ENCODE measurements at regions not wholly inside any gene's neighbourhood (a gene's known extent, or its start where the extent isn't known, plus 50 kb on each side); places are given as distances from the start of the nearest gene placed in this dataset.

DNA sequence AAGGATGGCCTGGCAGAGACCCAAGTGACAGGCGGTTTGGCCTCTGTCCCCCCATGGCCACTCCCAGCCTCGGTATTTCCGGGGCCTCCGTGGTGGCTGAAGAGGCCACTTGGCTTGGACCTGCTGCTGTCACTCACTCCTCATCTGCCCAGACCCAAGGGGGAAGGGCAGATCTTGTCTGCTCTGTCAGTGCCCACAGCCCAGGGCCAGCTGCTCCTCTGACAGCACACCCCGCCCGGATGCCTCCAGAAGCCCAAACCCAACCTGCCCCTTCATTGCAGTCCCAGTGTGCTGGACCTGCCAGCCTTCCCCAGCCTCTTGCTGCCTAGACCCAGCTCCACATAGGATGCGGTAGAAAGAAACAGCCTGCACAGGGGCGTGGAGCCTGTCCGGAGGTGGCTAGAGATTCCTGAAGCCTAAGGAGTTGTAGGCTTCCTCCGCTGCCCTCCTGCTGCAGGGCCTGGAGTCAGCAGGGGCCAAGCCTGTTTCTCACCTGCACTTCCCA, 52.0 kb downstream of the MAGEF1 start:
- DNase-seq, result no peak

- no peak for DNase-seq
Observed at GRCh38 chr3:184658223-184658928, 53.5 kb downstream of the MAGEF1 start.

DNA sequence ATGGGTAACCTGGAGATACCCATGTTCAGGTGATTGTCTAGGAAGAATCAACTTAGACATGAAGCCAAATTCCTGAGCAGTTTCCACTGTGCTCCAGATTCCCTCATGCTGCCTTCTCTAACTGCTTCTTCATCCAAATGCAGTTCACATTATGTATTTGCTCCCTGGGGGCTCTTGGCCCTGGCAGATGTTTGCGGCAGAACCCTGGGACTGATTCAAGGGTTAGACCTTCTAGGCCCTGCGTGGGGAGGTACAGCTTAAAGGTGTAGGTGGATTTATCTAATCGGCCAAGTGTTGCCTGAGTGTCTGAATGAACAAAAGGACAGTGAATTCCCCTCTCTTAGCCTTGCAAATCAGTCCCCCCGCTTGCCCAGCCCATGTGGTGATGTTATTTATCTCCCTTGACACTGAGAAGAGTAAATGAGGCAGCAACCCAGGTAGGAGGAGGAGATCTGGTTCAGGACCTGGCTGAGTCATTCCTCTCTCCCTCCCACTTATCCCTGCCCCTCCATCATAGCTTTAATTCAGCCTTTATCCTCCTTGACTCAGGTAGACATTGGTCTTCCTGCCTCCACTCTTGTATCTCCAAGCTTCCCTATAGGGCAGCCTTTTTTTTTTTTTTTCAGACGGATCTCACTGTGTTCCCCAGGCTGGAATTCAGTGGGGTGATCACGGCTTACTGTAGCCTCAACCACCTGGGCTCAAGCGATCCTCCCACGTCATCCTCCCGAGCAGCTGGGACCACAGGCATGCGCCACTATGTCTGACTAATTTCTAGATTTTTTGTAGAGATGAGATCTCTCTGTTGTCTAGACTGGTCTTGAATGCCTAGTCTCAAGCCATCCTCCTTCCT, 54.8 kb downstream of the MAGEF1 start:
- no peak for DNase-seq

DNA sequence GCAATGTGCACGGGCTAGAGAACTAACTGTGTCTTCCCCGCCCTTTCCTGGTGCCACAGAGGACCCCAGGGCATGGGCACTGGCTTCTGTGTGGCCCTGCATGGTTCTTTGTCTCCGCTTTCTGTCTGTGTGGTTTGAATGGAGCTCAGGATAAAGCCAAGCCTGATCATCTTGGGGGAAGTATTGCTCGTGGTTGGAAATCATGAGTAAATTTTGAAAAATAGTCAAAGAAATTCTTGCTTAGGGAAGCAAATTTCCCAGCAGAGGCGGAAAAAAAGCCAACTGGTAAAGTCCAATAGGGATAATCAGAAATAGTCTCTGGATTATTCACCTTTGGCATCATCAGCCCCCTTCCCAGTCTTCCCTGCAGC, 55.4 kb downstream of the MAGEF1 start:
- DNase-seq, result no peak

- DNase-seq, result no peak
Observed at GRCh38 chr3:184655597-184655996, 56.3 kb downstream of the MAGEF1 start.

- no peak for DNase-seq
Observed at GRCh38 chr3:184654375-184654774, 57.5 kb downstream of the MAGEF1 start.

DNA sequence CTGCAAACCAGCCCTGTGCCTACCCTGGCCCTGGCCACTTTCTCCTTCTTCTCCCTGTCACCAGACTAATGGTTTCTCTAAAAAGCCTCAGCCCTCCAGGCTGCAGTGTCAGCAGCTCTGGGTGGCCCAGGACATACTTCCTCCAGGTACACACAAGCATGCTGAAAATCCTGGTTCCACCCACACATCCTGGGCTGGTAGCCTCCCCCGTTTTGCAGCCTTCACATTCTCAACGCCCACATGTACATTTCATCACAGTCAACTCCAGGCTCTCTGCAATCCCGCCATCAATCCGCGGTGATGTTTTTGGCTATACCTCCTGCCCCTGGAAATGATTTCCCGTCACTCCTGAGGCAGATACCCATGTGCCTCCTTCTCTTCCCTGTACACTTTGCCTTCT, 59.4 kb downstream of the MAGEF1 start:
- DNase-seq, result no peak

DNA sequence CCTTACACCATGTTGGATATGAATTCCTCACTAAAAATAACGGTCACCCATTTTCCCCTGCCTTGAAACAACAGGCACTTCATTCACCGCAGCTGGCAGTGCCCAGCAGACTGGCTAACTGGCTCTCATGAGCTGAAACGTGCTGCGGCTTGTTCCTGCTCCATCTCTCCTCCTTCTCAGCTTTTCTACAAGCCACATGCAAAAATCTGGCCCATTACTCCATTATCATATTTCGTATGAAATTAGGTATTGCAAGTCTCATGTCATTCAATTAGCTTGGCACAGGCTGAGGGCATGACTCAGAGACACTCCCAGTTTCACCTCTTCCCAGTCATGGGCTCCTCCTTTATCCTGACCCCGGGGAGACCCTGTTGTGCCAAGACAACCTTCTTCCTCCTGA, 60.0 kb downstream of the MAGEF1 start:
- DNase-seq, result no peak

GRCh38 chr3:184648636-184649035, 63.2 kb downstream of the MAGEF1 start:
- DNase-seq, result no peak

GRCh38 chr3:184647405-184647936, 64.4 kb downstream of the MAGEF1 start:
- DNase-seq, result no peak

- DNase-seq, result no peak
Observed at GRCh38 chr3:184645336-184645735, 66.5 kb downstream of the MAGEF1 start.

DNA sequence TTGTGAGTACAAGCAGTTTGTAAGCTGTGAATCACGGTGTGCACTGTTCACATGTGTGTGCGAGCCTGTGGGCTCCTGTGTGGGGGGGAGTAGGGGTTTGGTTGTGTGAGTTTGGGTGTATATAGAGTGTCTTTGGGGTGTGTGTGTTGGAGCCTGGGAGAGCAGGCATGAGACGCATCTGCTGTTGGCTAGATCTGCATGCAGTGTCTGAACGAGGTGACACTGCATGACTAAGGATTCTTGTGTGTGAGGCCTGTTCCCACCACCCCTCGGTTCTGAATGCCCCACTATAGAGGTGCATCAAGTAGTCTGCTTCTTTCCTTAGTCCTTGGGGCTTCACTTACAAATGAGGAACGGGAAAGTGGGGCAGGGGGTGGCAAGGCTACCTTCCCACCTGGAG, 68.4 kb downstream of the MAGEF1 start:
- DNase-seq, result no peak

GRCh38 chr3:184642631-184643285, 69.1 kb downstream of the MAGEF1 start:
- DNase-seq, result peak in 1 of 58 donors; percentile 7

DNA sequence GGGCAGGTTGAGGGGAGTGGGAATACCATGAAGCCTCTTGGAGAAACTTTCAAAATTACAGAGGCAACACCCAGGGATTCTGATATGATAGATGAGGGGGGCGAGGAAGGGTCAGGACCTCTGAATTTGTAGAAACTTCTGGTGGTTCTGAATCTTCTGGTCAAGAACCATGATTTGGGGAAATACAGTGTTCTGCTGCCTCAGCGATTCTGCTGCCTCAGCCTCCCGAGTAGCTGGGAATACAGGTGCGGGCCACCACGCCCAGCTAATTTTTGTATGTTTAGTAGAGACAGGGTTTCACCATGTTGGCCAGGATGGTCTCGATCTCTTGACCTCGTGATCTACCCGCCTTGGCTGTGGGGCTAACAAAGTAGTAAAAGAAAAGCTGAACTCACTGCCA, 70.4 kb downstream of the MAGEF1 start:
- DNase-seq, result no peak

DNA sequence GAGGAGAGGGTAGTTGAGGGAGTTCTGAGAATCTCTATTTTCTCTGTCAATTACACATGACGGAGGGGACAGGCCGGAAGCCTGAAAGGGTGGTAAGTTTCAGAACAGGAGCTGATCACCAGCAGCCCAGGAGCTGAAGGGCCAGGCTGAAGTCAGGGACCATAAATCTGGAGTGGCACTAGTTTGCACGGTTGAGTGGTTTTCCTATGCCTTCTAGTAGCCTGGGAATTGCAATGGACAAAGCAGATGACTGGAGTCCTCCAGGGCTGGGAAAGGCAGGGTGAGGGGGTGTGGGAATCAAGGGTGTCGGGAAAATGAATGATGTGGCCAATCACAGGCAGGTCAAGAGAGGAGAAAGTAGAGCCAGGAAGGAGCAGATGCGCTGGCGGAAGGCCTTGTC, 72.5 kb downstream of the MAGEF1 start:
- no peak for DNase-seq

- no peak for DNase-seq
Observed at GRCh38 chr3:184637705-184638104, 74.2 kb downstream of the MAGEF1 start.

- DNase-seq, result no peak
Observed at GRCh38 chr3:184636741-184637316, 75.0 kb downstream of the MAGEF1 start.

DNA sequence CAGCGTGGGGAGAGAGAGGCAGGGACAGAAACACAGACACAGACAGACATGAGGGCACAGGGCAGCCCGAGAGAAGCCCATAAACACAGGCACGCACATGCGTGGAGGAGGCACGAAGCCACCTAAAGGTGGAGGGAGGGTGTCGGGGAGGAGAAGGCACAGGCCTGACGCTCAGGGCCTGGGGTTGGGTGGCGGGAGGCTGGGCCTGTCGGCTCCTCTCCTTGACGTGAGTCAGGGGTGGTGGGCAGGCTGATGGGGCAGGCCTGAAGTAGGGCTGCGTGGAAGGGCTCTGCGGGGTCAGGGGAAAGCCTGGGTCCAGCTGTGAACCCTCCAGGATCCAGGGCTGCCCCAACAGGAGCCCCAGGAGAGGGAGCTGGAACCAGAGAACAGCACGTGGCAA, 74.2 kb downstream of the EPHB3 start:
- DNase-seq, result no peak

DNA sequence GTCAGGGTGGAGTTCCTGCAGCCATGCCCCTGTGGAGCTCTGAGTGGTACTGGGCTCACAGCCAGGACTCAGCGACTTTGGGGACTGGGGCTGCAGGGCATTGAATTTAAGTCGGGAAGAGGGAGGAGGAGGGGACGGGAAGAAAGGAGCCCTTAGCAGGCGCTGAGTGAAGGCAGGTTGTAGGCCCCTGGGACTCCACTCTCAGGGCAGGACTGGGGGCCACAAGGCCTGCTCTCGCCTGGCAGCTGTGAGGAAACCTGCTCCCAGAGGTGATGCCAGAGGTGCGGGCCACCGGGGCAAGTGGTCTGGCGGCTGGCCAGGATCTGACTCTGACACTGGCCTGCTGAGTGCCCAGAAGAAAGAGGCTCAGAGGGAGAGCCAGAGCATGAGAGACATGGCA, 73.5 kb downstream of the EPHB3 start:
- DNase-seq, result peak in 2 of 58 donors; percentile 17 to 23

- DNase-seq, result no peak
Observed at GRCh38 chr3:184633237-184633579, 71.6 kb downstream of the EPHB3 start.

DNA sequence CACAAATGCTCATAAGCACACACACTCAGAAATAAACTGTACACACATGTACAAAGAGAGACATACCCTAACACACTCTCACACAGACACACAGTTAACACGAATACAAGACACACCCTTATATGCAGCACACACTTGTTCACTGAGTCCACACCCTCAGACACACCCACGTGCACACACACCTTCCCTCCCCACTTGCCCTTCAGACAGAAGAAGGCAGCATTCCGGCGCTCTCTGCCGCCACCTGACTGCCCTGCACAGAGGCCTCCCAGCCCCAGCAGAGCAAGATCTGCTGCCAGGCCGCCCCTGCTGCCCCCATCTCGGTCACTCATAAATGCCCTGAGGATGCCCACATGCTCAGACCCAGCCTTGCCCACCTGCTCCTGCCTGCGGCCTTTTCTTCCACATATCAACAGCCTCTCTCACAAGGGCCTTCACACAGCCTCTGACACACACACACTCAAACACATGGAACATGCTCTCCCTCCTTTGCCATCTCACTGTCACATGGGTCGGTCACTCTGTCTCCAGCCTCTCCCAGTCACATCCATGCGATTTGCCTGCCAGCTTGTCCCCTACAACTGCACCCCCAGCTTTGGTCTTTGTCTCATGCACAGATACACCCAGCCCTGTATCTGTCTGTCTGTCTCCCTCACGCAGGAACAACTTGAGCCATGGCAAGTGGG, 71.1 kb downstream of the EPHB3 start:
- no peak for DNase-seq
